ENCODE measurements at regions not wholly inside any gene's neighbourhood (a gene's known extent, or its start where the extent isn't known, plus 50 kb on each side); places are given as distances from the start of the nearest gene placed in this dataset.
"Not testable (repeated sequence)": the region's sequence is repeated elsewhere in the genome, so short reads cannot be mapped to it uniquely, and the experiment has no call there.

DNA sequence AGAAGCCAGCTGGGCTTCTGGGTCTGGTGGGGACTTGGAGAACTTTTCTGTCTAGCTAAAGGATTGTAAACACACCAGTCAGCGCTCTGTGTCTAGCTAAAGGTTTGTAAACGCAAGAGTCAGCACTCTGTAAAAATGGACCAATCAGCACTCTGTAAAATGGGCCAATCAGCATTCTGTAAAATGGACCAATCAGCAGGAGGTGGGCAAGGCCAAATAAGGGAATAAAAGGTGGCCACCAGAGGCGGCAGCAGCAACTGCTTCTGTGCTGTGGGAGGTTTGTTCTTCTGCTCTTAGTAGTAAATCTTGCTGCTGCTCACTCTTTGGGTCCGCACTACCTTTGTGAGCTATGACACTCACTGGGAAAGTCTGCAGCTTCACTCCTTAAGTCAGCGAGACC is 106.4 kb upstream of the CYLC2 start:
- not testable (repeated sequence) for TF ChIP-seq POLR2A (IDR thresholded peaks at IDR 0.05); CTCF (IDR thresholded peaks at IDR 0.05 in 4 of 5, conservative IDR thresholded peaks at IDR 0.05 in 1 of 5)
